Liver (tissue), 8 donors: ENCODE measurements at regions not wholly inside any gene's neighbourhood (a gene's known extent, or its start where the extent isn't known, plus 50 kb on each side); places are given as distances from the start of the nearest gene placed in this dataset.

ENCODE experiments used
- DNase-seq: peaks from one replicate; pipeline ENCODE4 v3.0.0-alpha.2; 2017; ENCODE audit warnings: low spot score
- H3K27ac ChIP-seq, 2 donors: one replicate each; pipeline ENCODE4 v1.7.0; 2013; ENCODE audit warnings: inconsistent platforms in 2 of 2, low read length in 2 of 2, control low read depth in 1 of 2, low read depth in 1 of 2, mild to moderate bottlenecking in 1 of 2
- H3K27me3 ChIP-seq, 4 donors: one replicate each; pipeline versions ENCODE4 v1.6.1 to v1.7.0; 2013; ENCODE audit warnings: low read length in 3 of 4, inconsistent platforms in 1 of 4, mild to moderate bottlenecking in 1 of 4, moderate library complexity in 1 of 4; ENCODE audit not compliant: control insufficient read depth in 4 of 4, insufficient read depth in 4 of 4
- H3K36me3 ChIP-seq, 4 donors: one replicate each; pipeline versions ENCODE4 v1.6.1 to v1.7.0; 2013; ENCODE audit warnings: low read length in 3 of 4, mild to moderate bottlenecking in 3 of 4, low read depth in 1 of 4, moderate library complexity in 1 of 4; ENCODE audit not compliant: control insufficient read depth in 4 of 4, insufficient read depth in 3 of 4
- H3K4me1 ChIP-seq, 4 donors: one replicate each; pipeline versions ENCODE4 v1.6.1 to v1.7.0; 2013; ENCODE audit warnings: low read length in 3 of 4, mild to moderate bottlenecking in 3 of 4, moderate library complexity in 1 of 4; ENCODE audit not compliant: control insufficient read depth in 4 of 4, insufficient read depth in 4 of 4
- H3K4me3 ChIP-seq, 3 donors: one replicate each; pipeline versions ENCODE4 v1.6.1 to v1.7.0; 2013; ENCODE audit warnings: low read length in 3 of 3, control low read depth in 1 of 3, low read depth in 1 of 3, mild to moderate bottlenecking in 1 of 3
- H3K9ac ChIP-seq, 2 donors: one replicate each; pipeline ENCODE4 v1.7.0; 2013; ENCODE audit warnings: low read length in 2 of 2, mild to moderate bottlenecking in 2 of 2, moderate library complexity in 2 of 2, control low read depth in 1 of 2, low read depth in 1 of 2
- H3K9me3 ChIP-seq, 4 donors: one replicate each; pipeline versions ENCODE4 v1.6.1 to v1.7.0; 2013; ENCODE audit warnings: low read length in 3 of 4; ENCODE audit not compliant: control insufficient read depth in 4 of 4
- ATF3 ChIP-seq: IDR thresholded peaks from 2 replicates; pipeline ENCODE4 v1.6.1; 2016; ENCODE audit warnings: antibody characterized with exemption
- CTCF ChIP-seq: fragments of 150-350 bp; IDR thresholded peaks from 2 replicates; pipeline ENCODE4 v1.5.1; 2017; ENCODE audit warnings: improper control_type of control experiment, low read depth, low read length; ENCODE audit not compliant: missing input control
- EGR1 ChIP-seq, 2 donors: IDR thresholded peaks; 2 replicates each; pipeline ENCODE4 v1.6.1; 2016 to 2018; ENCODE audit warnings: antibody characterized with exemption in 2 of 2, low read depth in 2 of 2
- FOXA1 ChIP-seq: IDR thresholded peaks from 2 replicates; pipeline ENCODE4 v1.6.1; 2016; ENCODE audit warnings: antibody characterized with exemption
- FOXA2 ChIP-seq: IDR thresholded peaks from 2 replicates; pipeline ENCODE4 v1.6.1; 2016; ENCODE audit warnings: antibody characterized with exemption
- GABPA ChIP-seq, 2 donors: IDR thresholded peaks in 1 of 2; conservative IDR thresholded peaks in 1 of 2; 2 replicates each; pipeline ENCODE4 v1.6.1; 2016; ENCODE audit warnings: antibody characterized with exemption in 2 of 2, mild to moderate bottlenecking in 1 of 2, moderate library complexity in 1 of 2
- HNF4A ChIP-seq, 2 donors: conservative IDR thresholded peaks; 2 replicates each; pipeline ENCODE4 v1.6.1; 2016; ENCODE audit warnings: antibody characterized with exemption in 2 of 2, mild to moderate bottlenecking in 2 of 2
- HNF4G ChIP-seq: IDR thresholded peaks from 2 replicates; pipeline ENCODE4 v1.6.1; 2016; ENCODE audit warnings: antibody characterized with exemption
- JUND ChIP-seq, 2 donors: IDR thresholded peaks; 2 replicates each; pipeline ENCODE4 v1.6.1; 2016; ENCODE audit warnings: antibody characterized with exemption in 2 of 2
- MAX ChIP-seq: IDR thresholded peaks from 2 replicates; pipeline ENCODE4 v1.6.1; 2016; ENCODE audit warnings: antibody characterized with exemption
- NR2F2 ChIP-seq: IDR thresholded peaks from 2 replicates; pipeline ENCODE4 v1.6.1; 2016; ENCODE audit warnings: antibody characterized with exemption
- RAD21 ChIP-seq, 2 donors: IDR thresholded peaks; 2 replicates each; pipeline ENCODE4 v1.6.1; 2016; ENCODE audit warnings: antibody characterized with exemption in 2 of 2, mild to moderate bottlenecking in 2 of 2
- REST ChIP-seq: IDR thresholded peaks from 2 replicates; pipeline ENCODE4 v1.6.1; 2016; ENCODE audit warnings: antibody characterized with exemption, mild to moderate bottlenecking
- RXRA ChIP-seq, 2 donors: IDR thresholded peaks; 2 replicates each; pipeline ENCODE4 v1.6.1; 2017 to 2018; ENCODE audit warnings: antibody characterized with exemption in 2 of 2, mild to moderate bottlenecking in 1 of 2
- SP1 ChIP-seq: IDR thresholded peaks from 2 replicates; pipeline ENCODE4 v1.6.1; 2018; ENCODE audit warnings: antibody characterized with exemption, mild to moderate bottlenecking
- TAF1 ChIP-seq: conservative IDR thresholded peaks from 2 replicates; pipeline ENCODE4 v1.6.1; 2016; ENCODE audit warnings: antibody characterized with exemption, mild to moderate bottlenecking
- YY1 ChIP-seq: IDR thresholded peaks from 2 replicates; pipeline ENCODE4 v1.6.1; 2016; ENCODE audit warnings: antibody characterized with exemption, mild to moderate bottlenecking
- ZBTB33 ChIP-seq: IDR thresholded peaks from 2 replicates; pipeline ENCODE4 v1.6.1; 2016; ENCODE audit warnings: antibody characterized with exemption
- WGBS: extraction: QIAGEN DNeasy Blood & Tissue Kit; methylation state at CpG from one replicate; pipeline ENCODE4 v1.1.7; 2013; 5-methylcytosine and 5-hydroxymethylcytosine counted together
- donor health status: healthy.
- donor health status: healthy.
- donor health status: healthy.
- donor health status: healthy.
- donor health status: healthy.

GRCh38 chr12:63085120-63085519, 65.9 kb downstream of the AVPR1A start:
- Histone ChIP-seq H3K36me3 (no peaks in the 10 kb centered on the region), H3K4me3 (no peak overlapping the region), H3K27me3 (no peaks in the 10 kb centered on the region), H3K27ac (no peak overlapping the region), H3K4me1 (peaks cover 0 to 21% (median 4%) of the 10 kb centered on the region in 4 donors), H3K9me3 (no peaks in the 10 kb centered on the region), H3K9ac (no peak overlapping the region)
- WGBS = 91% methylated on average over 4 of the region's 4 CpGs
- TF ChIP-seq EGR1 (IDR thresholded peaks at IDR 0.05; ENCODE audit: low read depth in 2 of 2) (no peak), CTCF (no peak), HNF4A (conservative IDR thresholded peaks at IDR 0.05) (no peak), JUND (IDR thresholded peaks at IDR 0.05) (no peak), MAX (no peak), RXRA (IDR thresholded peaks at IDR 0.05) (no peak), HNF4G (no peak), GABPA (IDR thresholded peaks at IDR 0.05 in 1 of 2, conservative IDR thresholded peaks at IDR 0.05 in 1 of 2) (no peak), RAD21 (IDR thresholded peaks at IDR 0.05) (no peak), REST (no peak), FOXA1 (no peak), FOXA2 (no peak), ATF3 (no peak), YY1 (no peak), ZBTB33 (no peak), SP1 (no peak), NR2F2 (no peak), TAF1 (no peak)
- DNase-seq = no peak

GRCh38 chr12:63084501-63084900, 66.5 kb downstream of the AVPR1A start:
- DNase-seq = no peak
- H3K4me1 ChIP-seq = peaks cover 0 to 21% (median 4%) of the 10 kb centered on the region in 4 donors
- TF ChIP-seq ATF3 (no peak), CTCF (no peak), TAF1 (no peak), EGR1 (IDR thresholded peaks at IDR 0.05; ENCODE audit: low read depth in 2 of 2) (no peak), NR2F2 (no peak)
- no peak overlapping the region for H3K27ac ChIP-seq
- WGBS = 86% methylated on average over 1 of the region's 1 CpG
- no peak overlapping the region for H3K4me3 ChIP-seq
- H3K9ac ChIP-seq = no peak overlapping the region
- H3K9me3 ChIP-seq = no peaks in the 10 kb centered on the region
- H3K27me3 ChIP-seq = no peaks in the 10 kb centered on the region
- H3K36me3 ChIP-seq = no peaks in the 10 kb centered on the region
